ENCODE measurements at regions not wholly inside any gene's neighbourhood (a gene's known extent, or its start where the extent isn't known, plus 50 kb on each side); places are given as distances from the start of the nearest gene placed in this dataset.
"Not testable (repeated sequence)": the region's sequence is repeated elsewhere in the genome, so short reads cannot be mapped to it uniquely, and the experiment has no call there.

DNA sequence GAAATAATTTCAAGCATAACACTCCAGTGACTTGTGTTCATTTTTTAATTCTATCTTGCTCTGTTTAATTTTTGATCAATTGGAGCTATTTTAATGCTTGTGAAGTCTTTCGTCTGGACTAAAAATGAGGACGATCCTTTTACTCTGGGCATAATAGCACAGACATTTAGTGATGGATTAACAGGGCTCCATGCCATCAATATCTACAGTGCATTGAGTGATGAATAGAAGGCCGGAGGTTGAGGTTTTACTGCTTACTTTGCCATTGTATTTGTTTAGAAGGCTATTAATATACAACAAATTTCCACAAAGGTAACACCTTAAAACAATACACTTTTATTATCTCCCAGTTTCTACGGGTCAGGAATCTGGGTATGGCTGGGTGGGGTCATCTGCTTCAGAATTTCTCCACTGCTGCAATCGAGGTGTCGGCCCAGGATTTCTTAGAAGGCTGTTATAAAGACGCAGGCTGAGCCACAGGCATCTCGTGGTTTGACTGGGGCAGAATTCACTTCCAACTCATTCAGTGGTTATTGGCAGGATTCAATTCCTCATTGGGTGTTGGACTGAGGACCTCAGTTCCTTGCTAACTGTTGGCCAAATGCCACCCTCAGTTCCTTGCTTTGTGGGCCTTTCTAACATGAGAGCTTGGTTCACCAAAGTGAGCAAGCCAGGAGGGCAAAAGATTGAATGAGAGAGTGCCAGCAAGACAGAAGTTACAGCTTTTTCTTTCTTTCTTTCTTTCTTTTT, 265.4 kb upstream of the VLDLR start:
- DNase-seq, result no peak

- DNase-seq, result no peak
Observed at GRCh38 chr9:2359891-2360471, 261.6 kb upstream of the VLDLR start.

- DNase-seq, result no peak
Observed at GRCh38 chr9:2362150-2362549, 259.4 kb upstream of the VLDLR start.

GRCh38 chr9:2363138-2363745, 258.3 kb upstream of the VLDLR start:
- no peak for DNase-seq

DNA sequence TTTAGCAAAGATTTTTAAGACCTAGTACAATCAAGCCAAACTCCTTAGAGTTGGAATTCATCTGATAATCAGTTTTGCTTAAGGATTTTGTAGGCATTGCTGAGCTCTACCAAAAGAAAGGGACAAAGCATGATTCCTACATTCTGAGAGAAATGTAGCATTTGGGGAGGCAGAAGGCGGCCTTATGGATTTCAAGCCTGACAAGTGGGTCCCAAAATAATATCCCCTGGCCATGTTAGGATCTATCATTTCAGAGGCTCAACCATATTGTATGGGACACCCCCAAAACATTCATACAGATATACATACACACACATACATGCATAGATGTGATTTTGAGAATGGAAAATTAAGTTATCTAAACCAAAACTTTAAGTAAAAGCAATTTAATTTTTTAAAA, 257.8 kb upstream of the VLDLR start:
- no peak for DNase-seq

DNA sequence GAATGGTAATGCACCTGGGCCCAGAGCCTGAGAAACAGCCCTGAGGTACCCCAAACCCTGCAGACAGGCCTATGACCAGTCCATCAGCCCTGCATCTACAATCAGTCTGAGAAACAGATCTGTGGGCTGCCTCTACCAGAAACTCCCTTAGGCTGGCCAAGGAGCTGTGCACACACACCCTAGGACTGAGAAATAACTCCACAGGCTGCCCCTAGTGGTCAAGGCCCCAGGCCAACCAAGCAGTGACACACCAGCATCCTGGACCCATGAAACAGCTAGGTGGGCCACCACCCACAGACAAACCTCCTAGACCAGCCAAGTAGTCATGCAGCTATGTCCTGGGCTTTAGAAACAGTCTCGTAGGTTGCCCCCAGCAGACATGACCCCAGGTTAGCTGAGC, 253.6 kb upstream of the VLDLR start:
- no peak for DNase-seq

DNA sequence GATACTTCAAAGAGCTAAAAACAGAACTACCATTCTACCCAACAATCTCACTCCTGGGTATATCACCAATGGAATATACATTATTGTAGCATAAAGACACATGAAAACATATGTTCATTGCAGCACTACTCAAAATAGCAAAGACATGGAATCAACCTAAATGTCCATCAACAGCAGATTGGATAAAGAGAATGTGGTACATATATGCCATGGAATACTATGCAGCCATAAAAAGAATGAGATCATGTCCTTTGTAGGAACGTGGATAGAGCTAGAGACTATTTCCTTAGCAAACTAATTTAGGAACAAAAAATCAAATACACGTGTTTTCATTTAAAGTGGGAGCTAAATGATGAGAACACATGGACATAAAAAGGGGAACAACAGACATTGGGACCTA, 247.9 kb upstream of the VLDLR start:
- no peak for DNase-seq

DNA sequence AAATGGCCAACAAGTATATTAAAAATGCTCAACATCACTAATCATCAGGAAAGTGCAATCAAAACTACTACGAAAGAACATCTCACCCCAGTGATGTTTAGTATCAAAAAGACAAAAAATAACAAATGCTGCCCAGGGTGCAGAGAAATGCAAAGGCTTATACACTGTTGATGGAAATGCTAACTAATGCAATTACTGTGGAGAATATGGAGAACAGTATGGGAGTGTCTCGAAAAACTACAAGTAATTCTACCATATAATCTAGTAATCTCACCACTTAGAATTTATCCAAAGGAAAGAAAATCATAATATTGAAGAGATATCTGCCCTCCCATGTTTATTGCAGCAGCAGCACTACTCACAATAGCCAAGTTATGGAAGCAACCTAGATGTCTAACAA, 246.5 kb upstream of the VLDLR start:
- DNase-seq, result no peak

GRCh38 chr9:2377117-2377516, 244.5 kb upstream of the VLDLR start:
- no peak for DNase-seq

DNA sequence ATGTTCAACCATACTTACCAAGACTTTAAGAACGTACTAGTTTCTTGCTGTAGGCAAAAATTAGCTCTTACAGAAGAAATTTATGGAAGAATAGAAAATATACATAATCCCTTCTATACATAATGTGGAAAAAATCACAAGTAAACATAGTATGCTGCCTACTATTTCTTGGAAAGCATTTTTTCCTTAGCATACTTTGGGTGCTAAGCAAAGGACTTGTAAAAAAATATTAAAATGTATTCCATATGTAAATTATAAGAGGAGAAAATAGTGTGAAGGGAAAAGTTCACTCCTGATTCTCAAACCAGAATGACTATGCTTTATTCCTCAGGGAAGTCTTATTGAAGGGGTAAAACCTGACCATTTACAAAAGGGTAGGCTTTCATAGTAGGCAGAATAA, 243.8 kb upstream of the VLDLR start:
- no peak for DNase-seq

- DNase-seq, result no peak
Observed at GRCh38 chr9:2378266-2378665, 243.3 kb upstream of the VLDLR start.

GRCh38 chr9:2378816-2379215, 242.8 kb upstream of the VLDLR start:
- no peak for DNase-seq

GRCh38 chr9:2384741-2385140, 236.8 kb upstream of the VLDLR start:
- no peak for DNase-seq

DNA sequence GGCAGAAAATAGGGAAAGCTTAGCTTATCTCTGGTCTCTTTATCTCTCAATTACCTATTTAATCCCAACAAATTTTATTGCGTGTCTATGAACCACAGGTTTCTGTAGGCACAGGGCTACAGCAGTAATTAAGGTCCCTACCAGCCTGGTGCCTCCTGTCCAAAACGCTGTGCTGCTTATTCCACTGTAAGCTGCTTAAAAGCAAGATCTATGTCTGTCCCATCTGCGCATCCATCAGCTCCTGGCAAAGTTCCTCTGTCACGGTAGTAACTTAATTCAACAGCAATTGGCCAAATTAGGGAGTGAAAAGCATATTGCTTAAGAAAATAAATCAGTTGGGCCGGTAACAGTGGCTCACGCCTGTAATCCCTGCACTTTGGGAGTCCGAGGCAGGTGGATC, 235.8 kb upstream of the VLDLR start:
- no peak for DNase-seq

GRCh38 chr9:2386566-2386965, 235.0 kb upstream of the VLDLR start:
- no peak for DNase-seq

GRCh38 chr9:2387166-2387565, 234.4 kb upstream of the VLDLR start:
- DNase-seq, result no peak

DNA sequence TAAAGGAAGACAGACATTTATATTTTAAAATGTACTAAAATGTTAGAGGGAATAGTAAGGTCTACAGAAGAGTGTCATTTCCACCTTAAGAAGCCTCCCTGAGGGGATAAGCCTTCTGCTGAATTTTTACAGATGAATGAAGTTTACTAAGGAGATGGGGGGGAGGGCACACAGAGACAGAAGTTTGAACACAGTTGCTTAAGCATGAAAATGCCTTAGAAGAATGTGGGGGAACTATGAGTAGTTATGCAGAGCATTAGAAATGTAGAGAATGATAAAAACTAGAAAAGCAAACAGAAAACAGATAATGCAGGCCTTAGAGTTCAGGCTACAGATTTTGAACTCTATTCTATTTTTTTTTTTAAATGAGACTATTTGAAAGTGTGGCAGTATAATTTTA, 232.2 kb upstream of the VLDLR start:
- DNase-seq, result no peak

- no peak for DNase-seq
Observed at GRCh38 chr9:2390028-2390427, 231.6 kb upstream of the VLDLR start.

DNA sequence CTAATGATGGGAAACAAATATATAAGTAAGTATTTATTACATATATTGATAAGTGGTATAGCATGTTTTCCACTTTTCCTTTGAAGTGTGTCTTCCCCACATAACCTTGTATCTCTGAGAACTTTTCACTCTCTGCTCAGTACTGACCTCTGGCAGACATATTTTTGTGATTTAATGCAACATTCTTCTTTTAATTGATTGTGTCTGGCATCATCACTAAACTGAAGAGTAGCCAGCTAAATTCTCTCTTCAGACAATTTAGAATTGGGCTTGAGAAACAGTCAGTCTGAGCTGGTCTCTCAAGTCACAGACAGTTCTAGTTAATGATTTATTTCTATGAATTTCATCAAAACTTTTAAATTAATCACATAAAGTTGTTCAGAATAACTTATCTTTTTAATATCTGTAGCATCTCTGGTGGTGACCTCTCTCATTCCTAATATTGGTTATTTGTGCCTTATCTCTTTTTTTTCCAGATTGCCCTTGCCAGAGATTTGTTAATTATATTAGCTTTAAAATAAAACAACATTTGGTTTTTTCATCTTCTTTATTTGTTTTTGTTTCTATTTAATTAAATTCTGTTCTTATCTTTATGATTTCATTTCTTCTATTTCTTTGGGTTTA, 230.0 kb upstream of the VLDLR start:
- DNase-seq, result not testable (repeated sequence)

DNA sequence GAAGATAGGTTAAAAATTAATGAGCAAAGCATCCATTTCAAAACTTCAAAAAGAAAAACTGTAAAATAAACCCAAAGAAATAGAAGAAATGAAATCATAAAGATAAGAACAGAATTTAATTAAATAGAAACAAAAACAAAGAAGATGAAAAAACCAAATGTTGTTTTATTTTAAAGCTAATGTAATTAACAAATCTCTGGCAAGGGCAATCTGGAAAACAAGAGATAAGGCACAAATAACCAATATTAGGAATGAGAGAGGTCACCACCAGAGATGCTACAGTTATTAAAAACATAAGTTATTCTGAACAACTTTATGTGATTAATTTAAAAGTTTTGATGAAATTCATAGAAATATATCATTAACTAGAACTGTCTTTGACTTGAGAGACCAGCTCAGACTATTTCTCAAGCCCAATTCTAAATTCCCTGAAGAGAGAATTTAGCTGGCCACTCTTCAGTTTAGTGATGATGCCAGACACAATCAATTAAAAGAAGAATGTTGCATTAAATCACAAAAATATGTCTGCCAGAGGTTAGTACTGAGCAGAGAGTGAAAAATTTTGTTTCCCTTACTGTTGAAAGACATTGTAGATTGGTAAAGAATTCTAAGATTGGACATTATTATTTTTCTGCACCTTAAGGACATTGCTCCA, 227.4 kb upstream of the VLDLR start:
- not testable (repeated sequence) for DNase-seq

DNA sequence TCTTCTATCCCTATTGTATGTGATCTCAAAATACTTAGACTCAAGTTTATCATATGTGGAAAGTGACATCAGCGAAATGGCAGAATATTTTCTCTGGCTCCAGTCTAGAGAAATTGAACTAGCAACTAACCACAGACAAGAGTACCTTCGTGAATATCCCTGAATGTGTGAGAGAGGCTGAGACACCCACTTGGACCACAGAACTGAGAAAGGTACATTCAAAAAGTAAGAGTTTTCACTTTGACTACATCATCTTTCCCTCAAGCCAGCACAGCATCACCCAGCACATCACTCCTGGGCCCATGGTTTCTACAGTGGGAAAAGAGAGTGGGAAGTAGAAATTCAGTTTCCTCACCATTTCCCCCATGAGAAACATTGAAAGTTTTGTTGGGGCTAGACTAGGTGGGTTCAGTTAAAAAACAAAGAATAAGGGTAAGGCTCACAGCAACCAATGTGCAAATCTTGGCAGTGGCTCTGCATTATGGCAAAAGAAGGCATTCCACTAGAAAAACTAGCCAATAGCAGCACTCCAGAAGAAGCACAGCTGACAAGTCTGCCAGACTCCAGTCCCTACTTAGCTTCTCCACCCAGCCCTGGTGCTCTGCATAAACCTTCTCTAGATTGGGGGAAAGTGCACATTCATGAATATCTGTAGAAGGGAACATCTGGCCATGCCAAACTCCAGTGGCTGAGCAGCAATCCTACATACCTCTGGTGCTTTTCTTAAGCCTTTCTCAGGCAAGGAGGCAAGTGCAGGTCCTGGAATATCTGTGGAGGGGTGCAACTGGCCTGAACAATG, 225.6 kb upstream of the VLDLR start:
- DNase-seq, result no peak

DNA sequence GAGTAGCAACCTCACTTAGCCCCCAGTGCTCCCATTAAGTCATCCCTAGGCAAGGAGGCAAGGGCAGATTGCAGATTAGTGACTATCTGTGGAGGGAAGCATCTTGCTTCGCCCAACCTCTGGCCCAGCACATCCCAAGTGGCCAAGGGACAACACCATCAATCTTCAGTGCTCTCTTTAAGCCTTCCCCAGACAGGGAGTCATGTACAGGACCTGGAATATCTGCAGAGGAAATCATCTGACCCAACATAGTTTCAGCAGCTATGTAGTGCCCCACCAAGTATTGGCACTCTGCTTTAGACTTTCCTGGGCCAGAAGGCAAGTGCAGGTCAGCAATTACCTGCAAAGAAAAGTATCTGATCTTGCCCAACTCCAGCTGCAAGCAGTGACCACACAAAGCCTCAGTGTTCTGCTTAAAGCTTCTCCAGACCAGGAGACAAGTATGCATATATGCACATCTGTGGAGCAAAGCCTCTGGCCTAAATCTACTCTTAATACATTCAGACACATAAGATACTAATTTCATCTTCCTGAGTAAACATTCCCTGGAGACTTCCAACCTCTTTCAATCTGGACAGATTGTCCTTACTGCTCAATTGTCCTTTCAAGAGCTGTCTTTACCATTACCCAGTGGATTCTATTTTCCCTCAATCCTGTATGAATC, 224.8 kb upstream of the VLDLR start:
- DNase-seq, result no peak

Data from left hindlimb (tissue), 1 donor.